Renal cortex interstitium (tissue), 11 donors: ENCODE measurements at regions not wholly inside any gene's neighbourhood (a gene's known extent, or its start where the extent isn't known, plus 50 kb on each side); places are given as distances from the start of the nearest gene placed in this dataset.

Experiments used
- DNase-seq, 11 donors: peaks; one replicate each; pipeline ENCODE4 v3.0.0-alpha.2; 2013; ENCODE audit warnings: low read depth in 9 of 11, low spot score in 4 of 11; ENCODE audit errors: extremely low read depth in 1 of 11

DNA sequence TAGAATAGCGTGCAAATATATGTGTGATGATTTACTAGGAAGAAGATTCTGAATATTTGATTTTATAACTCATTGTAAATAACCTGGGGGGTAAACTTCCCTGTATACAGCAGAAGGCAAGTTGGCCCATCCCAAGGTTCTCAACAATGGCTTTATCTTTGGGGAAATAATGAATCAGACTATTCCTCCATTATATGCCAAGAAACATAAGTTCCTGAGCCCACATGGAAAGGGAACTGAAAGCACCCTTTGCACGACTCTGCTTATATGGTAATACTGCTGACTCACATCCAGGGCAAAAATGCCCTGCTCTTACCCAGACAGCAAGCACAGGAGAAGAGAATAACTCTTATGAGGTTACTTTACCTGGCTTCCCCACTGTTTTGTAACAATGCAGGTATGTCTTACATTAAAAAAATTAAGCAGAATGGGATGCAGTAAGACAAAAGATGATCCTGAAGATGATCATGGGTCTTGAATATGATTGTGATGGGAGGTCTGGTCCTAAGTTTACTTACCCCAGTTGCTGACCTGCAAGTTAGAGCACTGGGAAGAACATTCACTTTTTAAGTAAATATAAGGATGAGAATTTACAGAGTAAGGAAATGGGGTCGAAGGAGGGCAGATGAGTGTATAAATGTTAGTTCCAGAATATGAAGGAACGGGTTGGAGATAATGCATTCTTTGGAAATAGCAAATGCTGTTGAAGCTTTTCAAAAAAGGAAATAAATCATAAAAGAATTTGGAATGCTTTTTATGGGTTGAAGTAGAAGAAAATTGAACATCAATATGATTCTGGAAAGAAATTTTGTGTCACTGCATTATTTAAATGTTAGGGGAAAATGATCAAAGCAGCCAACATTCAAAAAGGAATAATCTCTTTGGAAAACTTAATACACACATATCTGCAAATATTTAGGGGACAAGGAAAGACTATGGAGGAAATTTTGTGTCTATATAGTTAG lies 428.4 kb upstream of the MPDZ start:
- DNase-seq, result no peak

DNA sequence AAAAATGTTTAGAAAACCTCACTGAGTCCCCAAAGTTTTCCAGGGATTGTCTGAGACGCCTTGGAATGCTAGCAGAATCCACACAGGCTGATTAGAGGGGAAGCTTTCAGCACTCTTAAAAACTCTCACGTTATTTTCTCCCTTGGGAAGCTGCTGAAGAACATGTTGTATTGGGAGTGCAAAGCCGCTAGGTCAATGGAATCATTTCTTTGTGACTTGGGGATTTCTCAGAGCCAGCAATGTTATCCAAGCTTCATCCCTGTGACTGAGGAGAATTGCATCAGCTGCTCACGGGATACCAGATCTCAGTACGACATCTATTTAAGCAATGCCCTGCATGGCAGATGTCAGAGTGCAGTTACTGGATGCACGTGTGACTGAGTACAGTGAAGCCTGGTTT lies 426.4 kb upstream of the MPDZ start:
- no peak for DNase-seq

DNA sequence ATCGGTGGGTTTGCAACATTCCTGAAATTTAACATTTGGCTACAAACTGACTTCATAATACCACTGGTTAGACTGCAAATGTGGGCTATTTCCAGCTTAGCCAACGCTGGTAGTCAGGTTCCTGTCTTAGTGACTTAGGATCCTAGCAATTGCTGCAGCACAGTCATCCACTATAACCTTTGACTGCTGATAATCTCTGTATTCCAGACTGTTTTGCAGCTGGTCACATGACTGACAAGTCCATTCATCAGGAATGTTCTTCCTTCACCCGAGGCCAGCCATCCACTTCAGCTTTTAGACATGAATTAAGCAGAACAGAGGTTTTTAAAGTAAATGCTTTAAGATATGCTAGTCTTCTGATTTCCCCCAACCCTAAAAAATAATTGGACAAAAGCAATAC lies 425.9 kb upstream of the MPDZ start:
- no peak for DNase-seq

DNA sequence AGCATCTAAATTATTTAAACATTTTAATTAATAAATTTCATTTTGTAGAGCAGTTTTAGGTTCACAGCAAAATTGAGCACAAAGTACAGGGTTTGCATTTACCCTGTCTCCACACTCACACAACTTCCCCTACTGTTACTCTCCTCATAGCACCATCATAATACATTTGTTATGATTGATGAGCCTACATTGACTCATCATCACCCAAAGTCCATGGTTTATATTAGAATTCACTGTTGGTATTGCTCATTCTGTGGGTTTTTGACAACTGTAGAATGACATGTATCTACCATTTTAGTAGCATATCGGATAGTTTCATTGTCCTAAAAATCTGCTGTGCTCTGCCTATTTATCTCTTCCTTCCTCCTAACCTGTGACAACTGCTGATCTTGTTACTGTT lies 411.1 kb upstream of the MPDZ start:
- no peak for DNase-seq

DNA sequence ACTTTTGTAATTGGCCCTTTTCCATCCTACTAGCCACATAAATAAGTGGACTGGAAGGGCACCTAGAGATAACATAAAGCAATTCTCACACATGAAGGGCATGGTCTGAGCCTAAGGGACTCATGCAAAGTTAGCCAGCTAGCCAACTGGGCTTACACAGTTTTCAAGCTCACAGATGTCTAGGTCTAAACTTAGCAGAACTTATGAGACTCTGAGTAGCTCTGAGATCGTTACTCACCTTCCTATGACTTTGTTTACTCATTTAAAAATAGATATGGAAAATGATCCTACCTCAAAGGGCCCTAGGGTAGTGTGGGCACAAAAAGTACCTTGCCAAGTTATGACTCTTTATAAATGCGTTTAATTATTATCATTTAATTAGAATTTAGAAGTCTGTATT lies 410.4 kb upstream of the MPDZ start:
- no peak for DNase-seq

DNA sequence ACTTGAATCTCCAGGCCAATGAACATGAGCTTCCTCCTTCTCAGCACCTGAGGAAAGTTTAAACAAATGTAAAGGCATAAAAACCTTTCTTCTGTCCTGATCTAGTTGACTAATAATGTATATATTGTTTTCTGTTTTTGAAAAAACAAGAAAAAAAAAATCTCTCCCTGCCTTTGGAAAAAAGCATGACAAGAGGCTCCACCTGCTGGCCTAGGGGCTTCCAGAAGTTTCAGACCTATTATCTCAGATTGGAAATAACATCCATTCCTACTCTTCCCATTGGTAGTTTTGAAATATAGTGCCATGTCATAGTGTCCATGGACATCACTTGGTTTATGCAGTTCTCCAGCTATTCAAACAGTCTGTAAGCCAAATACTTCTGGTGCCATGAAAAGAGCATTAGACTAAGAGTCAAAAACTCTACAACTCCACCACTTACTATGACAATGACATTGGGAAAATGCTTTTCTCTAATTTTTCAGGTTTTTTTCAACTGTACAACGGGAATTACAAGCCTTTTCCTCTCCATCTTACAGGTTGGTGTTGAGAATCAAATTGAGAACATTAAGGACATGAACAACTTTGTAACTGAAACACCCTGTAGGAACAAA lies 409.6 kb upstream of the MPDZ start:
- no peak for DNase-seq

DNA sequence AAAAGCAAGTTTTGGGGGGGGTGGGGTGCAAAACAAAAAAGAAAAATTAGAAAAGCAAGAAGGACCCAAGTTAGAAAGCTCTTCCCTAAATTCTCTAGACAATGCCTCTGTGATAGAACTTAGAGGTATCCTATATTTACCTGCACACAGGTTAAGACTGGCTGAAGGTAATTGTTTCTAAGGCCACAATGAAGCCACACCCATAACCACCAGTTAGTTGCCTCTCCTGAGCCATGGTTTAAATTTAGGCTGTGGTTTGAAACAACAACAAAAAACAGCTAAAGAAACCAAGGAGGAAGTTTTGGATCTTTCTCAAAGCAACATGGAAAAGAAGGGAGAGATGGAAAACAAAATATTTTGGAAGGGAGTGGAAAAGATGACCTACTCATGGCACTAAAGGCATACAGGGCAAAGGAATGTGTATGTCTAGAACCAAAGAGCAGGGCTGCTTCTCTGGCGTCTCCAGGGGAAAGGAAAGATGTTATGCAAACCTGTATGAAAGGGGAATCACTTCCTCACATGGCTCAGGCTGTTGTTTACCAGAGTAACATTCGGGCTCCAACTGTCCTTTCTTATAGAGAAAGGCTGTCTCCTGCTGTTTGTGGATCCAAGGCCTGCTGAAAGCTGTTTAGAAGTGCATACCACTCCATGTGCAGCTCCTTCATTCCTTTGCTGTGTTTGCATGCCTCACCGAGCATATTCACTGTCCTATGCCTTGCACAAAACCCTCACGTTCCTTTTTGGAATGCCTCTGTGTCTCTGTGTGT lies 408.9 kb upstream of the MPDZ start:
- DNase-seq, result no peak

DNA sequence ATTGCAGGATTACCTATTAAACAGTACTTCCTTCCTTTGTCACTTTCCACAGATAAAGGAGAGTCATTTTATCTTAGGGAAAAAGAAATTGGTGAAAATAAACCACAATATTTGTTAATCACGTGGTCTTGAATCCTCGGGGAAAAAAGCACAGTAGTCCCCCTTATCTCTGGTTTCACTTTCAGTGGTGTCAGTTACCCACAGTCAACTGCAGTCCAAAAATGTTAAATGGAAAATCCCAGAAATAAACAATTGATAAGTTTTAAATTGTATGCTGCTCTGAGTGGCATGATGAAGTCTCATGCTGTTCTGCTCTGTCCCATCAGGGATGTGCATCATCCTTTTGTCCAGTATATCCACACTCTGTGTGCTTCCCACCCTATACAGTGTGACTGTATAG lies 405.2 kb upstream of the MPDZ start:
- DNase-seq, result no peak

DNA sequence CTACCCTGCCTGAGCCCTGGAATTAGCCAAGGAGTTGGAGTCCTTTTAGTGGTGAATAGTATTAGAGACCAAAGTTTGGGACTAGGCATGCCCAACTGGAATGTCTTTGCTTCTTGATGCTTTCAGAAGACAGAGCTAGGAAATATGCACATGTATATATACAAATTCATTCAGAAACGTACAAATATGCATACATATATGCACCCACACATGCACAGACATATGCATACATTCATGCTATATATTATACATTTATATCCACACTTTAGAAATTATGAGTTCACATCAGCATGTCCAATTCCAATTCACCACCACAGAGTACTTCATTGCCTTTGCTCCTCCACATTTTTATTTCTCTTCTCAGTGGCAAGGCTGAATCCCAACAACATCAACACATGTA lies 398.3 kb upstream of the MPDZ start:
- no peak for DNase-seq

DNA sequence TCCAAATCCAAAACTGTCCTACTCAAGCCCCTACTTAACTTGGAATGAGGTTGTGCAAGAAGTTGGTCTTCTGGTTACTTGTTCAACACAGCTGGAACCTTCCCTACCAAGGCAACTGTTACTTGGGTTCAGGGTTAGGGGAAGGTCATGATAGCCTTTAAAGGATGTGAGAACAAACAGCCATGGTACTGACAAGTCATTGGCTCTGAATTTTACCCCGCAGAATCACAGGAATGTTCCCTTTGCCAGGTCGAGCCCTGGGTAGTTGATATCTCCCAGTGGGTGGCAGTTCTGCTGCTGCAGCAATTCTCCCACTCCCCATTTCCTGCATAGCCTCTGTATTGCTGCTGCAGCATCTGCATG lies 396.1 kb upstream of the MPDZ start:
- DNase-seq, result no peak

DNA sequence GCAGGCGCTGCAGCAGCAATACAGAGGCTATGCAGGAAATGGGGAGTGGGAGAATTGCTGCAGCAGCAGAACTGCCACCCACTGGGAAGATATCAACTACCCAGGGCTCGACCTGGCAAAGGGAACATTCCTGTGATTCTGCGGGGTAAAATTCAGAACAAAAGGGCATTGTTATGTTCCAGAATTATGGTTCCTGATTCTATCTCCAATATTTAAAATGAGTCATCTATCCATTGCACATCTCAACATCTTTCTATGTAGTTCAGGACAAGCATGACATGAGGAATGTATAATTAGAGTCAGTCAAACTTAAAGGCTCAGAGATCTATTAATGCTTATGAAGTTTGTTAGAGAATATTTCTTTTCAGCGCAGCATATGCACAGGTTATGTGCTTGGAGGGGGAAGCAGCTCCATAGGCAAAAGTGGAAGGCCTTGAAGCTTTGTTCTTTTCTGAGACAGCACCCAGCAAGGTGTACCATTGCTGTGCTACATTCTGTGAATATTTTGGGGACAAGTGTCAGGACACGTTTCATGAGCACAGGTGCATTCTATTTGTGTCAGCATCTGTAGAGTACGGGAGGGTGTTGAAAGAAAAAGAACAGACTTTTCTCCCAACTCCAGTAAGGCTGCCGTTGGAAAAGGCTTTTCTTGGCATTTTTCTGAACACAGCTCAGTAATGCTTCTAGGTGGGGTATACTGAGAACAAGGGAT lies 395.6 kb upstream of the MPDZ start:
- DNase-seq, result no peak

DNA sequence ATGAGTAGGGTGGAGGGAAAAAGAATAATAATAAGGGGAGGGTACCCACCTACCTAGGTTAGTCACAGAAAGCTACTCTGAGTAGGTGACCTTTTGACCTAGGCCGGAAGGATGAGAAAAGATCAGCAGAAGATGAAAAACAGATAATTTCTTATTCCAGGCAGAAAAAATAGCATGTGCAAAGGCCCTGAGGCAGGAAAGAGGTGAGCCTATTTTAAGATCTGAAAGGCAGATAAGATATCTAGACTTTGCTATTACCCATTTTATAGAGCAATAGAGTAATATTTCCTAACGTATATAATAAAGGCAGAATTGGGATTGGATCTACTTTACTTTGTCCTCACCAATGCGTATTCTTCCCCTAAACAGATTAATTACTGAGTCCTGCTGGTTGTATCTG lies 393.9 kb upstream of the MPDZ start:
- DNase-seq, result no peak

DNA sequence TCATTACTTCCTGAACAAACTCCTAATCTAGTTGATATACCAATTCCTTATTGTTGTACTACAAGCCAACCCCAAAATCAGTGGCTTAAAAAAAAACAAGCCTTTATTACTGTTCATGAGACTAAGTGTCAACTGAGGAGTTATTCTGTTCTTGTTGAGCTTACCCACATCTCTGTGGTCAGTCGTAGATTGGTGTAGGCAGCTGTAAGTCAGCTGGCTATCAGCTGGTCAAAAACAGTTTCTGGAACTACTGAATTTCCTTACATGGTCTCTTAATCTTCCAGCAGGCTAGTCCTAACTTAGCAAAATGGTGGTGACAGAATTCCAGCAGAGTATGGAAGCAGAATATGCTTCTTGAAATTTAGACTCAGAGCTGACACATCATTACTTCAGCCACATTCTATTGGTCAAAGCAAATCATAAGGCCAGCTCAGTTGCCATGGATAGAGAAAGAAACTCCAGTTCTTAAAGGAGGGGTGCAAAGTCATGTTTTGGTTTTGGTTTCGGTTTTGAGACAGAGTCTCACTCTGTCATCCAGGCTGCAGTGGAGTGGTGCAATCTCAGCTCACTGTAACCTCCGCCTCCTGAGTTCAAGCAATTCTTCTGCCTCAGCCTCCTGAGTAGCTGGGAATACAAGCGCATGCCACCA lies 386.1 kb upstream of the MPDZ start:
- no peak for DNase-seq

DNA sequence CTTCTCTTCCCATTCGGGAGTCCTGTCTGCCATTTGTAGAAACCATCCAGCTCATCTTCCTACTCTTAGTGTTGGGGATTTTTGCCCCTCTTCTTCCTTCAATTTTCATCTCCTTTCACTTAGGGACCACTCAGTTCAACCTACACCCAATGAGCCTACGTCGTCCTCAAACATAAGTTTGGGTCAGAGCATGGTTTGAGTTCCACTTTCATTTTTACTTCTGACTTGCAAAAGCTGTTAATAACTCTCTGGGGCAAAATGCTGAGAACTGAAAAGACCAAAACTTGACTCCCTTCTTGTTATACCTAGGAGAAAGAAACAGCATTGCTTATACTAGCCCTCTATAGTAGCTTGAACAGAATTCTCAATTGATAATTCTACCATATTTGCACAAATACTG lies 381.5 kb upstream of the MPDZ start:
- DNase-seq, result no peak

DNA sequence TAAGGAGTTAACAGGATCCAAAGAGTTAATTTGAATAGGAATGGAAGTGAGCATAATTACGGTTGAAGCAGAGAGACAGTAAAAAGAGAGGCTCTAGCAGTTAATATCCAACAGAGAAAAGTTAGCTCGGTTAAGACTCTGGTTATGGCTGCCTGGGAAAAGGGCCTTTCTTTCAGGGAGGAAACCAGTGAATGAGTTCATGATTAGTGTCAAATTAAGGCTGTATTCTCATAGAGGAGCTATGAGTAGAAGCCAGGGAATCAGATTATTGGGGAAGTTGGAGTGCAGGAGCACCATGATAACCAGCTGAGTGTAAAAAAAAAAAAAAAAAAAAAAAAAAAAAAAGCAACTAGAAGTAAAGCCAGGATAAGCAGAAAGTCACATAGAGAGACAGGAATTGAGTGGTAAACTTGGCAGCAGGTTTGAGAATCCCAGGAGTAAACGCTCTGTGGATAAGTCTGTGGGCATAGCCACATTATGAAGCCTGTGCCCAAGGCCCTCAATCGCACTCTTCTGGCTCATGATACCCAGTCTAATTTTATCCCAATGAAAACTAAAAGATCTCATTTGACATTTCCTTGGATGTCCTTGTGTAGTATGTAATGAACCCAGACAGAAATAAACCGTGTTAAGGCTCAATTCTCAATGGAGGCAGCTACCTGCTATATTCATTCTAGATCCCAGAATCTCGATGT lies 372.6 kb upstream of the MPDZ start:
- no peak for DNase-seq

DNA sequence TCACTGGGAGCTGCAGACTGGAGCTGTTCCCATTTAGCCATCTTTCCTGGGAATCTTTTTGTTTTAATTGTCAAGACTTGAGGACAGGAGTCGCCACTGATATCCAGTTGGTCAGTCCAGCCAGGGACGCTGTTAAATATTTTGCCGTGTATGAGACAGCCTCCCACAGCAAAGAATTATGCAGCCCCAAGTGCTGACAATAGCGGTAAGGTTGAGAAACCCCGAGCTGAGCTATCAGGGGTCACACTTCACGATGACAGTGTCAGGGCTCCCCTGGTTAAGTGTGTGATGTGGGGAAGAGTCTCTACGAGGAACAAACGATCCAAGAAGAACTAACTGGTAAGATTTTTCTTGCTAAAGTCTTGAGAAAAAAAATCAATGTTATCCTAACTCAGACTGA lies 372.0 kb upstream of the MPDZ start:
- no peak for DNase-seq

DNA sequence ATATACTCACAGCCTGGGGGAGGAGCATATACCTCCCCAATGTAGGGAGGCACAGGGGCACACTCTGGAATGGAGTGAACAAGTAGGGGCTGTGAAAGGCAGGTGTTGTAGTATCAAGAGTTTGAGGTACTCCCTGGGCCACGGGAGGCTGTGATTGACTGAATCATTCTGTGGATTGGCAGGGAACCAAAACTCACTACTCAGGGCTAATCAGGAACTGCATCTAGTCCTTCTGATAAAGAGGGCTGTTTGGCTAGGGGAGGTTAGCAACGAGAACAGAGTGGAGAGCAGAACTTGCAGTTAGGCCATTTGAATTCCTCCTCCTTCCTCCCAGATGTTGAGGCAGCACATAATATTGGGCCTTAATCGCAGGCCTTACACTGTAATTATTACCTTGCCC lies 369.2 kb upstream of the MPDZ start:
- DNase-seq, result no peak

DNA sequence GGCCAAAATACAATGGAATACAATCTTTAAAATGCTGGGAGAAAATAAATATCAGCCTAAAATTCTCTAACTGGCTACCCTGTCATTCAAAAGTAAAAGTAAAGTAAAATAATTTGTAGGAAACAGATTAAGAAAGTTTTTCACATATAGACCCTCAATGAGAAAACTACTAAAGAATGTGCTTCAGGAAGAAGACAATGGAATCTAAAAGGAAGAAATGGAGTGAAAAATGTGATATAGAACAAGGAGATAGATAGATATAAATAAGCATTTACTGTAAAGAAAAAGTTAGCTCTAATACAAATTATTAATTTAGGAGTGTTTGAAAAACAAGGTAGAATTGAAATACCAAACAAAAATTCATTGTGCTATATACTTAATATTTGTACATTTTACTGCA lies 368.6 kb upstream of the MPDZ start:
- no peak for DNase-seq
